Endothelial cell (in vitro differentiated cells): ENCODE measurements at regions not wholly inside any gene's neighbourhood (a gene's known extent, or its start where the extent isn't known, plus 50 kb on each side); places are given as distances from the start of the nearest gene placed in this dataset.

Experiments used
- DNase-seq: peaks from one replicate; pipeline ENCODE4 v3.0.0; 2021; ENCODE audit warnings: low spot score
- H3K27ac Mint-ChIP-seq: one replicate; pipeline ENCODE4 v1.8.0; 2021; ENCODE audit warnings: mixed read lengths, inconsistent platforms; ENCODE audit not compliant: unreplicated experiment
- H3K27me3 Mint-ChIP-seq: one replicate; pipeline ENCODE4 v1.8.0; 2021; ENCODE audit warnings: mild to moderate bottlenecking, moderate library complexity, mixed read lengths, inconsistent platforms; ENCODE audit not compliant: unreplicated experiment
- H3K36me3 Mint-ChIP-seq: one replicate; pipeline ENCODE4 v1.8.0; 2021; ENCODE audit warnings: mild to moderate bottlenecking, low read depth, mixed read lengths, inconsistent platforms; ENCODE audit not compliant: unreplicated experiment
- H3K4me1 Mint-ChIP-seq: one replicate; pipeline ENCODE4 v1.8.0; 2021; ENCODE audit warnings: mild to moderate bottlenecking, mixed read lengths, inconsistent platforms; ENCODE audit not compliant: unreplicated experiment
- H3K4me3 Mint-ChIP-seq: one replicate; pipeline ENCODE4 v1.8.0; 2021; ENCODE audit warnings: mild to moderate bottlenecking, mixed read lengths, inconsistent platforms; ENCODE audit not compliant: unreplicated experiment
- H3K9me3 Mint-ChIP-seq: one replicate; pipeline ENCODE4 v1.8.0; 2021; ENCODE audit warnings: mixed read lengths, inconsistent platforms; ENCODE audit not compliant: unreplicated experiment
- TF ChIP-seq, protein P1 (sequence below): fragments of 200-600 bp; sonication (generic); IDR thresholded peaks from one replicate; pipeline ENCODE4 v1.5.0; 2021; ENCODE audit warnings: antibody characterized with exemption; ENCODE audit not compliant: unreplicated experiment

DNA sequence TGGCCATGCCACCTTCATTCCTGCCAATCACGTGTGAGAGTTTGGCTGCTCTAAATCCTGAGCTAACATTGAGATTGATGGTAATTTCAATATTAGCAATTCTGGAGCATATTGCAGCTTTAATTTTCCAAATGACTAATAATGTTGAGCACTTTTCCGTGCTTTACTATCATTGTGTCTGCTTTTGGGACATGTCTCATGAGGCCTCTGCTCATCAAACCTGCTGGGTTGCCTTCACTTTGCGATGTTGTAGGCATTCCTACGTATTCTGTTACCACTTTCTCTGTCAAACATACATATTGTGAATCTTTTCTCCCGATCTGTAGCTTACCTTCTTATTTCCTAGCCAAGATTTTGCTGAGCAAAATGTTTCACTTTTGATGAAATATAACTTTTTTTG lies 466.6 kb downstream of the GALR1 start:
- Mint-ChIP-seq H3K9me3 (peaks cover 11% of the 10 kb centered on the region), H3K36me3 (peaks cover 3% of the 10 kb centered on the region), H3K4me1 (no peaks in the 10 kb centered on the region), H3K27me3 (peaks cover 2% of the 10 kb centered on the region), H3K4me3 (no peak overlapping the region), H3K27ac (no peak overlapping the region)
- DNase-seq: no peak
- TF ChIP-seq, protein P1, sequence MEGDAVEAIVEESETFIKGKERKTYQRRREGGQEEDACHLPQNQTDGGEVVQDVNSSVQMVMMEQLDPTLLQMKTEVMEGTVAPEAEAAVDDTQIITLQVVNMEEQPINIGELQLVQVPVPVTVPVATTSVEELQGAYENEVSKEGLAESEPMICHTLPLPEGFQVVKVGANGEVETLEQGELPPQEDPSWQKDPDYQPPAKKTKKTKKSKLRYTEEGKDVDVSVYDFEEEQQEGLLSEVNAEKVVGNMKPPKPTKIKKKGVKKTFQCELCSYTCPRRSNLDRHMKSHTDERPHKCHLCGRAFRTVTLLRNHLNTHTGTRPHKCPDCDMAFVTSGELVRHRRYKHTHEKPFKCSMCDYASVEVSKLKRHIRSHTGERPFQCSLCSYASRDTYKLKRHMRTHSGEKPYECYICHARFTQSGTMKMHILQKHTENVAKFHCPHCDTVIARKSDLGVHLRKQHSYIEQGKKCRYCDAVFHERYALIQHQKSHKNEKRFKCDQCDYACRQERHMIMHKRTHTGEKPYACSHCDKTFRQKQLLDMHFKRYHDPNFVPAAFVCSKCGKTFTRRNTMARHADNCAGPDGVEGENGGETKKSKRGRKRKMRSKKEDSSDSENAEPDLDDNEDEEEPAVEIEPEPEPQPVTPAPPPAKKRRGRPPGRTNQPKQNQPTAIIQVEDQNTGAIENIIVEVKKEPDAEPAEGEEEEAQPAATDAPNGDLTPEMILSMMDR: no peak

DNA sequence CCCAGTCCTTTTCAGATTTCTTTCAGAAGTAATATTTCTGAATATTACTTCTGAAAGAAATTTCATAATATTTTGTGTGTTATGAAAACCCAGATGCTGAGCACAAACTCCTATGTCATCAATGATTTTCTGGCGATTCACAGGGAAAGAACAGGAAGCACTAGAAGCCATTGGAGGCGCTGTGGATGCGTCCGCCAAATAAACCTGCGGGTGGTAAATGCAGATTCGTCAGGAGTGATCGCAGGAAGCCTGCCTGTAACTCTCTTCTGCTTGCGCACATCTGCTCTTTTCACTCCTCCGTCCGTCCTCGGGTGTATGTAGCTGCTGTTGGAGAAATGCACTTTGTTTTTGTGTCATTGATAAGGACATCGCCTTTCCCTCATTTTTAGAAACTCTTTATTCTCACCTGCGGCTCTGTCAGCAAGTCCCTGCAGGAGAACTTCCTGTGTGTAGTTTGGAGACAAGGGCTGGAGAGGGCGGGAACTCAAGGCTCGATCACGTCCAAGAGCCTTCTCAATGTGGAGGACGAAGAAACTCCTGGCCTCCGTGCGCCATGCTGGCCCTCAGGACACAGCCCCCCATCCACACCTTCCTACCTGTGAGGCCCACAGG lies 483.8 kb downstream of the GALR1 start:
- no peak for DNase-seq
- Mint-ChIP-seq H3K27ac (no peak overlapping the region), H3K9me3 (peaks cover 10% of the 10 kb centered on the region), H3K27me3 (no peaks in the 10 kb centered on the region), H3K4me3 (no peak overlapping the region), H3K36me3 (no peaks in the 10 kb centered on the region), H3K4me1 (no peaks in the 10 kb centered on the region)
- TF ChIP-seq, protein P1: no peak

DNA sequence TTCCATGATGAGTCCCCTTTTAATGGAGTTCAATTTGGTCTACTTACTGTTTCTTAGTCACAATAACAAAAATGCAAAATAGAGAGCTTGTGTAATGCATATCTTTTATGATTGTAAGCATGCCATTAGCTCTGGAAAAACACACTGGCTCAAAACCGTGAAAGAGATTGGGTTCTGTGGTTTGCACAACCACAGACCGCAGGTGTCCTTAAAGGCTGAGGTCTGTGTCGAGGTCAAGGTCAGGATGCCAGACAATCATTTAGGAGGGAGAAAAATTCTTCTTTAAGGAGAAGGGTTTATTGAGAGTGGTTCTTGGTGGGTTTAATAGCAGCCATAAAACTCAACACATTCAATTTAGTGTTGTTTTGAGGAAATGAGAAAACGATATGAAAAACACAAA lies 487.2 kb downstream of the GALR1 start:
- Mint-ChIP-seq H3K27ac (no peak overlapping the region), H3K27me3 (no peaks in the 10 kb centered on the region)
- TF ChIP-seq, protein P1: no peak

DNA sequence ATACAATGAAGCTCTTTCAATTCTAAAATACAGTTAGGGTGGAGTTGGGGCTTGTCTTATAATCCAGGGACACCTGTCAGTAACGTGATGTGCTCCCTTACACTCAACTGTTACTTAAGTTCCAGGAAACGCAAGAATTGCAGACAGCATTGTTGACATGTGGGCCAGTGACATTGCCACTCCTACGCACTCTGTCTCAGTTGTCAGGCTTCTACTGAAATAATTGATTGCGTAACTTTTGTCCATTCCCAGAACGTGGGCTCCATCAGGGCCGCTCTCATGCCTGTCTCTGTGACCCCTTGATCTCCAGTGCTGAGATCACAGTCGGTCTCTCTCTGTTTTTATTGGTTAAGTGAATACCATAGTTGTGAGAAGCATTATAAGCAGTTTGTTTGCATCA lies 487.8 kb downstream of the GALR1 start:
- H3K4me1 Mint-ChIP-seq: no peaks in the 10 kb centered on the region

More for the DNA sequence above, 487.2 kb downstream of the GALR1 start:
- Mint-ChIP-seq H3K4me3 (no peak overlapping the region), H3K9me3 (peaks cover 10% of the 10 kb centered on the region), H3K4me1 (no peaks in the 10 kb centered on the region), H3K36me3 (no peaks in the 10 kb centered on the region)
- DNase-seq: no peak

DNA sequence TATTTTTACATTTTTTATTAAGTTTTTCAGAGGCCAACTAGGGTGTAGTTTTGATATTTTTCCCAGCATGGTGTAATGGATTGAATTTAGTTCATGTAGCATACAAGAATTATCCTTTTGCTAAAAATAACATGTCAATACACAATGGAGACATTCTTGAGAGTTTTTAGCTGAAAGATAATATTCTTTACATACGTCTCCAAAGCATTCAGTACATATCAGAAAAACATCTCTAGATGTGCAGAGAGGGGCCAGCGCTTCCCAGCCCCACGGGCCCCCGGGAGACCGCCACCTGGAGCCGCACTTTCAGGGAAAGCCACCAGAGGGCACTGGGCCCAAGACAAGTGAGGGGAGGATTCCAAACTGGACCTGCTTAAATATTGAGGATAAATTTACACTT lies 499.4 kb downstream of the GALR1 start:
- DNase-seq: peak; percentile 22
- TF ChIP-seq, protein P1: peak; percentile 42
- no peak overlapping the region for H3K4me3 Mint-ChIP-seq
- no peaks in the 10 kb centered on the region for H3K4me1 Mint-ChIP-seq
- peaks cover 8% of the 10 kb centered on the region for H3K36me3 Mint-ChIP-seq
- no peak overlapping the region for H3K27ac Mint-ChIP-seq
- H3K27me3 Mint-ChIP-seq: peaks cover 3% of the 10 kb centered on the region
- peaks cover 17% of the 10 kb centered on the region for H3K9me3 Mint-ChIP-seq

More for the DNA sequence above, 487.8 kb downstream of the GALR1 start:
- Mint-ChIP-seq H3K9me3 (peaks cover 10% of the 10 kb centered on the region), H3K27ac (no peak overlapping the region), H3K4me3 (no peak overlapping the region), H3K27me3 (no peaks in the 10 kb centered on the region), H3K36me3 (no peaks in the 10 kb centered on the region)
- TF ChIP-seq, protein P1: no peak
- no peak for DNase-seq
